PC-9 (cell line): ENCODE measurements at regions not wholly inside any gene's neighbourhood (a gene's known extent, or its start where the extent isn't known, plus 50 kb on each side); places are given as distances from the start of the nearest gene placed in this dataset.

Experiments used
- BruUV-seq: library from RNA; stranded (reverse); fragments of 400-500 nt; replicated peaks from 2 replicates; lab custom pipeline; 2021; lab: Mats Ljungman, UMichigan
- CTCF ChIA-PET: fragments of 300-600 bp; sonication (Branson Sonifier 250); formaldehyde crosslinking; loops from one replicate; lab custom pipeline; 2022; ENCODE audit warnings: antibody characterized with exemption; lab: Charles Lee
- POLR2A ChIA-PET: fragments of 300-600 bp; sonication (Branson Sonifier 250); formaldehyde crosslinking; loops from one replicate; lab custom pipeline; 2022; ENCODE audit warnings: antibody characterized with exemption; ENCODE audit not compliant: unreplicated experiment; lab: Charles Lee
- DNase-seq, 2 experiments: peaks; one replicate each; pipeline versions ENCODE4 v3.0.0 to v3.0.0-alpha.2; 2015 to 2022; ENCODE audit warnings: mixed read lengths in 1 of 2
- H2AFZ ChIP-seq: fragments of 200-600 bp; sonication (generic); 2 replicates; pipeline ENCODE4 v1.8.1; 2017; ENCODE audit warnings: antibody characterized with exemption
- H3F3A ChIP-seq: fragments of 200-600 bp; sonication (generic); 2 replicates; pipeline ENCODE4 v1.8.1; 2017; ENCODE audit warnings: antibody characterized with exemption, mild to moderate bottlenecking, low read depth; ENCODE audit not compliant: insufficient read depth
- H3K27ac ChIP-seq: fragments of 200-600 bp; sonication (generic); 2 replicates; pipeline ENCODE4 v1.6.1; 2016; ENCODE audit warnings: mixed run types
- H3K27me3 ChIP-seq: fragments of 200-600 bp; sonication (generic); 2 replicates; pipeline ENCODE4 v1.6.1; 2016; ENCODE audit warnings: low read depth, mixed run types; ENCODE audit not compliant: insufficient read depth
- H3K36me3 ChIP-seq: fragments of 200-600 bp; sonication (generic); 2 replicates; pipeline ENCODE4 v1.6.1; 2016; ENCODE audit warnings: low read depth, mixed run types
- H3K4me1 ChIP-seq: fragments of 200-600 bp; sonication (generic); replicated peaks from 2 replicates; pipeline ENCODE4 v1.6.1; 2016; ENCODE audit warnings: mixed run types; ENCODE audit not compliant: insufficient read depth
- H3K4me2 ChIP-seq: fragments of 200-600 bp; sonication (generic); 2 replicates; pipeline ENCODE4 v1.6.1; 2017; ENCODE audit warnings: mixed run types
- H3K4me3 ChIP-seq: fragments of 200-600 bp; sonication (generic); 2 replicates; pipeline ENCODE4 v1.6.1; 2016; ENCODE audit warnings: mixed run types
- H3K79me2 ChIP-seq: fragments of 200-600 bp; sonication (generic); 2 replicates; pipeline ENCODE4 v1.6.1; 2017; ENCODE audit warnings: low read depth, mixed run types
- H3K9me2 ChIP-seq: fragments of 200-600 bp; sonication (generic); 2 replicates; pipeline ENCODE4 v1.8.1; 2017; ENCODE audit warnings: mild to moderate bottlenecking; ENCODE audit not compliant: insufficient read depth
- H3K9me3 ChIP-seq: fragments of 200-600 bp; sonication (generic); 2 replicates; pipeline ENCODE4 v1.8.1; 2016; ENCODE audit warnings: low read depth; ENCODE audit not compliant: insufficient read depth
- H4K20me1 ChIP-seq: fragments of 200-600 bp; sonication (generic); 2 replicates; pipeline ENCODE4 v1.8.1; 2017; ENCODE audit not compliant: insufficient read depth
- EZH2 ChIP-seq: fragments of 200-600 bp; sonication (generic); IDR thresholded peaks from 2 replicates; pipeline ENCODE4 v1.8.0; 2017; ENCODE audit warnings: antibody characterized with exemption, low read depth
- intact Hi-C: fragments of 100-400 bp; cut with micrococcal nuclease; formaldehyde crosslinking; loops from one replicate; pipeline ENCODE4 v1.10.0; 2022; ENCODE audit not compliant: unreplicated experiment
- TF ChIP-seq, protein P1 (sequence below): fragments of 200-600 bp; sonication (generic); conservative IDR thresholded peaks from 2 replicates; pipeline ENCODE4 v1.6.1; 2017; ENCODE audit warnings: mixed run types, antibody characterized with exemption, mild to moderate bottlenecking, moderate library complexity

DNA sequence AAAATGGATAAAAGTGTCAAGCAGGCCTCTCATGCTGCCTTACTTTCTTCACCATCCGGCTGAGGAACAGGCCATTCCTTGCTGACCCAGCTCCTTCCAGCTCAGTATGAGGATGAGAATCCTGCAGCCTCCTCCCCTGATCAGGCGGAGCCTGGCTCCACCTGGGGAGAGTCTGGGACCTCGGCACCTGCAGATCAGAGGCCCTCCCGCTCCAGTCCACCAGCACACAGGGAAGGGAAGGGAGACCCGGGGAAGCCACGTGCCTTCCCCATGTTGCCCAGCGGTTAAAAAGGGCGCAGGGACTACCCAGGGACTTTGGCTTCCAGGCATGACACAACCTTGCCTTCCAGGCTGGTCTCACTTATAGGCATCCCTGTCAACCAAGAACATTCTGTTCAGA, 172.0 kb downstream of the NDUFA10 start:
- no peaks in the 10 kb centered on the region for H3K9me3 ChIP-seq
- no peaks in the 10 kb centered on the region for H4K20me1 ChIP-seq
- CTCF ChIA-PET: no interaction called here
- no peak overlapping the region for H3K27ac ChIP-seq
- no peaks in the 10 kb centered on the region for H3K79me2 ChIP-seq
- H3K27me3 ChIP-seq: peaks cover 83% of the 10 kb centered on the region
- no peak overlapping the region for H3K4me3 ChIP-seq
- H3F3A ChIP-seq: no peaks in the 10 kb centered on the region
- TF ChIP-seq, protein P1, sequence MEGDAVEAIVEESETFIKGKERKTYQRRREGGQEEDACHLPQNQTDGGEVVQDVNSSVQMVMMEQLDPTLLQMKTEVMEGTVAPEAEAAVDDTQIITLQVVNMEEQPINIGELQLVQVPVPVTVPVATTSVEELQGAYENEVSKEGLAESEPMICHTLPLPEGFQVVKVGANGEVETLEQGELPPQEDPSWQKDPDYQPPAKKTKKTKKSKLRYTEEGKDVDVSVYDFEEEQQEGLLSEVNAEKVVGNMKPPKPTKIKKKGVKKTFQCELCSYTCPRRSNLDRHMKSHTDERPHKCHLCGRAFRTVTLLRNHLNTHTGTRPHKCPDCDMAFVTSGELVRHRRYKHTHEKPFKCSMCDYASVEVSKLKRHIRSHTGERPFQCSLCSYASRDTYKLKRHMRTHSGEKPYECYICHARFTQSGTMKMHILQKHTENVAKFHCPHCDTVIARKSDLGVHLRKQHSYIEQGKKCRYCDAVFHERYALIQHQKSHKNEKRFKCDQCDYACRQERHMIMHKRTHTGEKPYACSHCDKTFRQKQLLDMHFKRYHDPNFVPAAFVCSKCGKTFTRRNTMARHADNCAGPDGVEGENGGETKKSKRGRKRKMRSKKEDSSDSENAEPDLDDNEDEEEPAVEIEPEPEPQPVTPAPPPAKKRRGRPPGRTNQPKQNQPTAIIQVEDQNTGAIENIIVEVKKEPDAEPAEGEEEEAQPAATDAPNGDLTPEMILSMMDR: no peak
- no peak for TF ChIP-seq EZH2
- H2AFZ ChIP-seq: no peak overlapping the region
- no peaks in the 10 kb centered on the region for H3K4me1 ChIP-seq
- no peak overlapping the region for H3K4me2 ChIP-seq
- H3K36me3 ChIP-seq: no peaks in the 10 kb centered on the region
- H3K9me2 ChIP-seq: no peaks in the 10 kb centered on the region
- intact Hi-C loops: no loop called here
- no TSS peak for BruUV-seq
- POLR2A ChIA-PET: no interaction called here
- DNase-seq: no peak

DNA sequence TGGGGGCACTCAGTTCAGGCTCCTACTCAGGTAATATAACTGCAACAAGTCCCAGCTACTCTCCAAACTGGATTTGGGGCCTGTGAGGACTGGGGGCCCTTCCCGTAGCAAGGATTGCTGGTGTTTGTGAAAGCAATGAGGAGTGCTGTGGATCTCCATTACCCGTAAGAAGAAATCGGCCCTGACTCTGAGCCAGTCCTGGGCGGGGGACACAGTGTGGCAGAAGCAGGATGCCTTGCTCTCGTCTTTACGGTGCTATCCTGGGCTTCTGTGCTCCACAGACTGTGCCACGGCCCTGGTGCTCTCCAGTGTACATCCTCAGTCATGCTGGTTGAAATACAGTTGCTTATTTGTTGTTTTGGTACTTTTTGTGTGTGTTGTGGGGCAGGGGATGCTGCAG, 172.9 kb downstream of the NDUFA10 start:
- Histone ChIP-seq H3K4me3 (no peak overlapping the region), H3K36me3 (no peaks in the 10 kb centered on the region), H3K4me1 (no peaks in the 10 kb centered on the region), H3K79me2 (no peaks in the 10 kb centered on the region), H3K4me2 (no peak overlapping the region), H3K27ac (no peak overlapping the region), H3K27me3 (peaks cover 75% of the 10 kb centered on the region), H4K20me1 (no peaks in the 10 kb centered on the region), H3F3A (no peaks in the 10 kb centered on the region), H3K9me2 (no peaks in the 10 kb centered on the region), H3K9me3 (no peaks in the 10 kb centered on the region), H2AFZ (no peak overlapping the region)
- intact Hi-C loops: no loop called here
- BruUV-seq: no TSS peak
- CTCF ChIA-PET: no interaction called here
- POLR2A ChIA-PET: no interaction called here
- DNase-seq: no peak
- TF ChIP-seq EZH2: no peak
- TF ChIP-seq, protein P1: no peak

DNA sequence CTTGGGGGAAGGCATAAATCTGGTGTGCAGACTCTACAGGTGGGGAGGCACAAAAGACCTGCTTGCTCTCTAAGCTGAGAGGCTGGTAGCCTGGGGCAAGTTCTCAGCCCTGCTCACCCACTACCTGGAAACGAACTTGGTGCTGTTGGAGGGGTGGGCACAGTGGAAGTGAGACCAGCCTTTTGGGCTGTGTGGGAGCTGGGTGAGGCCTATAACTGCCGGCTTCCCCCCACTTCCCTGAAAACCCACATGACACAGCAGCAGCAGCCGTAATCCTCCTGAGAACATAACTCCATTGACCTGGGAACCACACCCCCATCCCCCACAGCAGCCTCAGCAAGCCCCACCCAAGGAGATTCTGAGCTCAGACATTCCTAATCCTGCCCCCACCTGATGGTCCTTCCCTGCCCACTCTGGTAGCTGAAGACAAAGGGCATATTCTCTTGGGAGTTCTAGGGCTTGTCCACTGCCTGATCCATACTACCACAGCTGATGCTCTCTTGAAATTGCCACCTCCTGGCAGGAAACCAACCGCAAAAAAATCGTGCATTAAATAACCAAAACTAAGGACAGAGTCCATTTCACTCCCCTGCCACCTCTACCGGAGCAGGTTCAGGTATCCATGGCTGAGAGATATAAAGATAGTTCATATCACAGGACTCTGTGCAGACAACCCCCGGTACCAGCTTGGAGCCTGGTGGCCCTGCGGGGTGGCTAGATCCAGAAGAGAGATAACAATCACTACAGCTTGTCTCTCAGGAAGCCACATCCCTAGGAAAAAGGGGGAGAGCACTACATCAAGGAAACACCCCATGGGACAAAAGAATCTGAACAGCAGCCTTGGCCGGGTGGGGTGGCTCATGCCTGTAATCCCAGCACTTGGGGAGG, 178.1 kb downstream of the NDUFA10 start:
- no peak for TF ChIP-seq EZH2
- TF ChIP-seq, protein P1: no peak
- Histone ChIP-seq H3K4me1 (no peaks in the 10 kb centered on the region), H3K9me2 (no peaks in the 10 kb centered on the region), H3K79me2 (no peaks in the 10 kb centered on the region), H3K27me3 (peaks cover 40% of the 10 kb centered on the region), H3K4me3 (no peak overlapping the region), H3K9me3 (no peaks in the 10 kb centered on the region), H4K20me1 (no peaks in the 10 kb centered on the region), H3K27ac (no peak overlapping the region), H3F3A (no peaks in the 10 kb centered on the region), H3K4me2 (no peak overlapping the region), H3K36me3 (no peaks in the 10 kb centered on the region), H2AFZ (no peak overlapping the region)
- BruUV-seq: no TSS peak
- CTCF ChIA-PET: no interaction called here
- intact Hi-C loops: no loop called here
- POLR2A ChIA-PET: interaction anchor here (0.6 kb wide), 1 partner anchor 497 kb away, joined by 3 read pairs; no protein-coding TSS in a partner anchor
- DNase-seq: no peak
